Parathyroid adenoma (tissue), 2 donors: ENCODE measurements at regions not wholly inside any gene's neighbourhood (a gene's known extent, or its start where the extent isn't known, plus 50 kb on each side); places are given as distances from the start of the nearest gene placed in this dataset.

Source experiments
- H2AFZ ChIP-seq: fragments of 300-600 bp; sonication (generic); one replicate; pipeline ENCODE4 v1.7.0; 2017; ENCODE audit warnings: antibody characterized with exemption, mild to moderate bottlenecking
- H3K27ac ChIP-seq: fragments of 300-600 bp; sonication (generic); one replicate; pipeline ENCODE4 v1.7.0; 2017
- H3K27me3 ChIP-seq: fragments of 300-600 bp; sonication (generic); one replicate; pipeline ENCODE4 v1.7.0; 2017; ENCODE audit warnings: low read length; ENCODE audit not compliant: control insufficient read depth, insufficient read depth
- H3K36me3 ChIP-seq: fragments of 300-600 bp; sonication (generic); one replicate; pipeline ENCODE4 v1.7.0; 2017; ENCODE audit warnings: low read length; ENCODE audit not compliant: control insufficient read depth, insufficient read depth
- H3K4me1 ChIP-seq: fragments of 300-600 bp; sonication (generic); one replicate; pipeline ENCODE4 v1.7.0; 2017; ENCODE audit warnings: control low read depth
- H3K4me2 ChIP-seq: fragments of 300-600 bp; sonication (generic); one replicate; pipeline ENCODE4 v1.7.0; 2017; ENCODE audit warnings: low read length
- H3K4me3 ChIP-seq: fragments of 300-600 bp; sonication (generic); one replicate; pipeline ENCODE4 v1.7.0; 2017; ENCODE audit warnings: low read depth, low read length
- H3K79me2 ChIP-seq: fragments of 300-600 bp; sonication (generic); one replicate; pipeline ENCODE4 v1.7.0; 2017; ENCODE audit warnings: control low read depth
- H3K9ac ChIP-seq: fragments of 300-600 bp; sonication (generic); one replicate; pipeline ENCODE4 v1.7.0; 2017; ENCODE audit warnings: mild to moderate bottlenecking
- H3K9me3 ChIP-seq: fragments of 300-600 bp; sonication (generic); one replicate; pipeline ENCODE4 v1.7.0; 2017; ENCODE audit warnings: low read length; ENCODE audit not compliant: control insufficient read depth
- TF ChIP-seq, protein P1 (sequence below): fragments of 300-600 bp; sonication (generic); IDR thresholded peaks from one replicate; pipeline ENCODE4 v1.7.0; 2017; ENCODE audit warnings: antibody characterized with exemption, mild to moderate bottlenecking
- donor health status: primary hyperparathyroidism.

DNA sequence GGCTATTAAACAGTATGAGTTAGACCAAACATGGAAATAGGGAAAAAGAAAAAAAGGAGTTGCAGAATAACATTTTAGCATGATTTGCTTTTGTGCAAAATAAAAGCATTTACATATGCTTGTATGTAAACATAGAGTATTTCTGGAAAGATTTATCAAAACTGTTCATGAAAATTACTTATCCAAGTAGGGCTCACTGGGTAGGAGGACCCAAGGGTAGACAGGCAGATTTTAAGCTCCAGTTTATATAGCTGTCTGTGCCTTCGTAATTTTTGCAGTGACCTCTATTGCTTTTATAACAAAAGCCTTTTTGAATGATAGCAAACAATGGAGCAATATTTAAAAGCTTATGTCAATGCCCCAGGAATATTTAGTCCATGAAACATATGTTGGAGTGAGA, 228.8 kb upstream of the IRF2BP2 start:
- H3K4me1 ChIP-seq, result no peaks in the 10 kb centered on the region

DNA sequence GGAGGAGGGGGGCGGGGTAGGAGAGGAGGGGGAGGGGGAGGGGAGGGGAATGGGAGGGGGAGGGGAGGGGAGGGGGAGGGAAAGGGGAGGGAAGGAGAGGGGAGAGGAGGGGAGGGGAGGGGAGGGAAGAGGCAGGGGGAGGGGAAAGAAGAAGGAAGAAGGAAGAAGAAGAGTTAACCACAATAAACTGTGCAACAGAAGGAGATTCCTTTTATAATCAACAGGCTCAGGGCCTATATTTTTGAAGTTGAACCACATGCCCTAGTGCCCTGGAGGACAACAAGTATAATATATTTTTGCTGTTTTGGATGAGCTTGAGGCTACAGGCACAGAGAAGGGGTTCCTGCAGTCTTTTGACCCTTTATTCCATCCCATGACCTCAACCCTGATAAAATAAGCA, 228.2 kb upstream of the IRF2BP2 start:
- Histone ChIP-seq H3K4me2 (no peak overlapping the region), H2AFZ (no peak overlapping the region), H3K27ac (no peak overlapping the region), H3K9ac (no peak overlapping the region), H3K36me3 (no peaks in the 10 kb centered on the region), H3K4me3 (no peak overlapping the region), H3K4me1 (no peaks in the 10 kb centered on the region), H3K79me2 (no peaks in the 10 kb centered on the region), H3K27me3 (no peaks in the 10 kb centered on the region), H3K9me3 (no peaks in the 10 kb centered on the region)
- TF ChIP-seq, protein P1, sequence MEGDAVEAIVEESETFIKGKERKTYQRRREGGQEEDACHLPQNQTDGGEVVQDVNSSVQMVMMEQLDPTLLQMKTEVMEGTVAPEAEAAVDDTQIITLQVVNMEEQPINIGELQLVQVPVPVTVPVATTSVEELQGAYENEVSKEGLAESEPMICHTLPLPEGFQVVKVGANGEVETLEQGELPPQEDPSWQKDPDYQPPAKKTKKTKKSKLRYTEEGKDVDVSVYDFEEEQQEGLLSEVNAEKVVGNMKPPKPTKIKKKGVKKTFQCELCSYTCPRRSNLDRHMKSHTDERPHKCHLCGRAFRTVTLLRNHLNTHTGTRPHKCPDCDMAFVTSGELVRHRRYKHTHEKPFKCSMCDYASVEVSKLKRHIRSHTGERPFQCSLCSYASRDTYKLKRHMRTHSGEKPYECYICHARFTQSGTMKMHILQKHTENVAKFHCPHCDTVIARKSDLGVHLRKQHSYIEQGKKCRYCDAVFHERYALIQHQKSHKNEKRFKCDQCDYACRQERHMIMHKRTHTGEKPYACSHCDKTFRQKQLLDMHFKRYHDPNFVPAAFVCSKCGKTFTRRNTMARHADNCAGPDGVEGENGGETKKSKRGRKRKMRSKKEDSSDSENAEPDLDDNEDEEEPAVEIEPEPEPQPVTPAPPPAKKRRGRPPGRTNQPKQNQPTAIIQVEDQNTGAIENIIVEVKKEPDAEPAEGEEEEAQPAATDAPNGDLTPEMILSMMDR, result no peak

More for the DNA sequence above, 228.8 kb upstream of the IRF2BP2 start:
- H3K27me3 ChIP-seq, result no peaks in the 10 kb centered on the region
- H3K27ac ChIP-seq, result no peak overlapping the region
- H3K9me3 ChIP-seq, result no peaks in the 10 kb centered on the region
- TF ChIP-seq, protein P1, result no peak
- no peak overlapping the region for H3K9ac ChIP-seq
- no peaks in the 10 kb centered on the region for H3K36me3 ChIP-seq
- H3K4me3 ChIP-seq, result no peak overlapping the region
- H2AFZ ChIP-seq, result no peak overlapping the region
- H3K79me2 ChIP-seq, result no peaks in the 10 kb centered on the region
- H3K4me2 ChIP-seq, result no peak overlapping the region

DNA sequence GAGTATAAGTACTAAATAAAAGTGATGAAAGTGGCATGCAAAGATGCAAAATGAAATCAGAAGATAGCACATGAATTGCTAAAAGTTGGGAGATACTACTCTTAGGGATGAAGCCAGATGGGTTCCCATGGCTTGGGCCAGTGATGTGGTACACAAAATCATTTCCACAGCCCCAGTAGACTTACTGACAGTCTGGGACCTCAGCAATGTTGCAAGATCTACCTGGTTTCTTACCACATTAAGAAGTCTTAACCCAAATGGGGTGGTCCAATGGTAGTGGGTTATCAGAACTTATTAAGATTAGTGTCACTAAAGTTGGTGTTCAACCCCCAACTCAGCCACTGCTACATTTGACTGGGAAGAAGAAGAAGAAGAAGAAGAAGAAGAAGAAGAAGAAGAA, 227.7 kb upstream of the IRF2BP2 start:
- H3K4me1 ChIP-seq, result no peaks in the 10 kb centered on the region
- H3K27ac ChIP-seq, result no peak overlapping the region
- H3K4me3 ChIP-seq, result no peak overlapping the region
- no peaks in the 10 kb centered on the region for H3K27me3 ChIP-seq
- H3K36me3 ChIP-seq, result no peaks in the 10 kb centered on the region
- TF ChIP-seq, protein P1, result no peak
- H3K9me3 ChIP-seq, result no peaks in the 10 kb centered on the region
- H3K9ac ChIP-seq, result no peak overlapping the region
- H3K79me2 ChIP-seq, result no peaks in the 10 kb centered on the region
- H3K4me2 ChIP-seq, result no peak overlapping the region
- no peak overlapping the region for H2AFZ ChIP-seq

DNA sequence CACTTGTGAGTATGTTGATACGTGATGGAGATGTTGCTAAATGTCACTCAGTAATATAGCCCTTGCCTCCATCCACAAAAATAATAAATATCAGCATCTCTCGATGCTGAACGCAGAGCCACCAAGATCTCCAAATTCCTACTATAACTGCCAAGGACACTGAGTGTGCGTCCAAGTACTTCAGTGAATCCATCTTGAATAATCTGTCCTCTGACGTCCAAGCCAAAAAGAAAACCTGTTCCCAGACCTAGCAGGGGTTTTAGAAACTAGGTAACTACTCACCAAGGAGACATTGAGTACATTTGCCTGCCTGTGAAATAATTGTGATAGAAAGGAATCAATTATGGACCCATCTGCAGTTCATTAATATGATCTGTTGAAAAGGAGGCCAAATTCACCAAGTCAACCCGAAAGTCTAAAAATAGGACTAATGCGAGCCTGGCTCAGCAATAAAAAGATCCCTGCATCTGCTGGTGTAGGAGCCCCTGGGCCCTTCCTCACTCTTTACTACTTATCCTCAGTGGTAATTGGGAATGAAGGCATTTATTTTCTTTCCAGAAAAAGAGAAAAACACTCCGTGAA, 226.9 kb upstream of the IRF2BP2 start:
- no peak overlapping the region for H3K9ac ChIP-seq
- no peak overlapping the region for H3K4me2 ChIP-seq
- no peaks in the 10 kb centered on the region for H3K9me3 ChIP-seq
- no peaks in the 10 kb centered on the region for H3K79me2 ChIP-seq
- no peak overlapping the region for H3K27ac ChIP-seq
- no peaks in the 10 kb centered on the region for H3K27me3 ChIP-seq
- H2AFZ ChIP-seq, result no peak overlapping the region
- no peak overlapping the region for H3K4me3 ChIP-seq
- no peaks in the 10 kb centered on the region for H3K36me3 ChIP-seq
- TF ChIP-seq, protein P1, result no peak
- no peaks in the 10 kb centered on the region for H3K4me1 ChIP-seq

DNA sequence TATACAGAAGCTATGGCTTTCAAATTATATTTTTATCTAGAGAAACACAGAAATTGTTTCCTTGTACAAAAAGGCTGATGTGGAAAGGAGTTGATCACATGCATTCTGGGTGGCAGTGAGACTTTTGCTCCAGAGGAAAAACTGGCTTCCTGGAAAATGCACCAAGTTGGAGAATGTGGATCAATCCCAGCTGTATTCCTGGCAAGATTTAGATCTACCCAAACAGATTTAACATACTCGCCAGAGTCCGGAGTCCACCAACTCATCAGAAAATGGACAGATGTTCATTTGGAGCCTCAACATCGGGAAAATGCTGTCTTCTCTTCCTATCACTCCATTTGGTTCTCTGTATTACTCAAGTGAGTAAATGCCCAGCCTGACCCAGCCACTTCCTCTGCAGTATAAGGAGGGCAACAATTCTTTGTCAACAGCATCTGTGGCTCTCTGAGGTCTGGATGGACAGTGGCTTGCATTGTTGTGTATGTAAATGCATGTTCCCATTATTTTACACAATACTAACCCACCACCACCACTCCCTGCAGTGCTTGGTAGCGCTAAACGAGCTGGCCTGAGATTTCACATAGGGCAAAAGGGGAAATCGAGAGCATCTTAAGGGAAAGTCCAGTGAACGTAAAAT, 226.2 kb upstream of the IRF2BP2 start:
- Histone ChIP-seq H3K27me3 (no peaks in the 10 kb centered on the region), H3K79me2 (no peaks in the 10 kb centered on the region), H3K9me3 (no peaks in the 10 kb centered on the region), H3K4me1 (no peaks in the 10 kb centered on the region), H2AFZ (no peak overlapping the region), H3K36me3 (no peaks in the 10 kb centered on the region), H3K9ac (no peak overlapping the region), H3K4me3 (no peak overlapping the region), H3K4me2 (no peak overlapping the region), H3K27ac (no peak overlapping the region)
- TF ChIP-seq, protein P1, result no peak
